ENCODE measurements at regions not wholly inside any gene's neighbourhood (a gene's known extent, or its start where the extent isn't known, plus 50 kb on each side); places are given as distances from the start of the nearest gene placed in this dataset.

DNA sequence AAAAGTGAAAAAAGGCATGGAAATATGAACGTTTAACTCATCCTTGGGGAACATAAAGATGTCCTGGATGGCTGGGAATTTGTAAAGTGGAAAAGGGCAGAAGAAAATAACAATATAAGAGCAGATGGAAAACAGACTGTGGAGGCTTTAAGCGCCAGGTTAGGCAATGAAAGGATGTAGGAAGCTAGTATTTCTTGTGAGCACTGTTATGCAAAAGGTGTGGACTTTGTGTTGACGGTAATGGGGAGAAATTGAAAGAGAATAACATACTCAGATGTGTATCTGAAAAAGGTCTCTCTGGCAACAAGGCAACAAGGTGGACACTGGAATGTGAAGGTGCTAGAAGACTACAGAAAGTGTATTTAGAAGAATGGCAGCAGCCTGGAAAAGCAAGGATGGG is 411.8 kb downstream of the PLPP3 start:
- no peak overlapping the region for H3K4me3 Mint-ChIP-seq (ENCODE audit: low read depth, unreplicated experiment)
- intact Hi-C loops (cut with micrococcal nuclease; ENCODE audit: unreplicated experiment), result no loop called here
- BruUV-seq (replicated peaks), result no TSS peak
- H3K27ac Mint-ChIP-seq (ENCODE audit: unreplicated experiment), result no peak overlapping the region
- no peaks in the 10 kb centered on the region for H3K4me1 Mint-ChIP-seq (ENCODE audit: low read depth, unreplicated experiment)
- DNase-seq, result no peak
- peaks cover 3% of the 10 kb centered on the region for H3K9me3 Mint-ChIP-seq (ENCODE audit: low read depth, unreplicated experiment)
- CTCF ChIA-PET, result no interaction called here
- H3K36me3 Mint-ChIP-seq (ENCODE audit: insufficient read depth, unreplicated experiment), result no peaks in the 10 kb centered on the region
- no peaks in the 10 kb centered on the region for H3K27me3 Mint-ChIP-seq (ENCODE audit: unreplicated experiment)
- TF ChIP-seq, protein P1, sequence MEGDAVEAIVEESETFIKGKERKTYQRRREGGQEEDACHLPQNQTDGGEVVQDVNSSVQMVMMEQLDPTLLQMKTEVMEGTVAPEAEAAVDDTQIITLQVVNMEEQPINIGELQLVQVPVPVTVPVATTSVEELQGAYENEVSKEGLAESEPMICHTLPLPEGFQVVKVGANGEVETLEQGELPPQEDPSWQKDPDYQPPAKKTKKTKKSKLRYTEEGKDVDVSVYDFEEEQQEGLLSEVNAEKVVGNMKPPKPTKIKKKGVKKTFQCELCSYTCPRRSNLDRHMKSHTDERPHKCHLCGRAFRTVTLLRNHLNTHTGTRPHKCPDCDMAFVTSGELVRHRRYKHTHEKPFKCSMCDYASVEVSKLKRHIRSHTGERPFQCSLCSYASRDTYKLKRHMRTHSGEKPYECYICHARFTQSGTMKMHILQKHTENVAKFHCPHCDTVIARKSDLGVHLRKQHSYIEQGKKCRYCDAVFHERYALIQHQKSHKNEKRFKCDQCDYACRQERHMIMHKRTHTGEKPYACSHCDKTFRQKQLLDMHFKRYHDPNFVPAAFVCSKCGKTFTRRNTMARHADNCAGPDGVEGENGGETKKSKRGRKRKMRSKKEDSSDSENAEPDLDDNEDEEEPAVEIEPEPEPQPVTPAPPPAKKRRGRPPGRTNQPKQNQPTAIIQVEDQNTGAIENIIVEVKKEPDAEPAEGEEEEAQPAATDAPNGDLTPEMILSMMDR (IDR thresholded peaks at IDR 0.05; ENCODE audit: unreplicated experiment), result no peak

DNA sequence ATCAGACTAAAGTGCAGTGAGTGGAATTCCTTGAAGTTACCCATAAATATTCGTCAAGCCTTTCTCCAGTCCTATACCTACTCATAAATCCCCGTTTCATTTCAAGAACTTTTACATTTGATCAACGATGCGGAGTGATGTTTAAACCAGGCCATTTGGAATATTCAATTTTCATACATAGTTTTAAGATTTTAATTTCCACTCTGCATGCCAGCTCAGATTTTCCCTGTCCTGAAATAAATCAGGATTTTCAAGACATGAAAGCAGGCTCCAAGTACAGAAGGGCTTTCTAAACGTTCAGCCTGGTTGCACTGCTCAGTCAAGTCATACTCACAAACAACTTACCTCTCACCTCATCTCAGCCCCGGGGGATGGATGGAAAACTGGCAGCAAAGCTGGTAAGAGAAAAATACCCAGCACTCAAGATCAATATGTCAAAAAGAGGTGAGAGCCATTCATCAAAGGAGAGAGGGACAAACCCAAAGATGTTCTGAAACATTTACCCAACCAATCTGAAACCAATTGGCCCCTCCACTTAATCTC is 418.5 kb downstream of the PLPP3 start:
- peaks cover 3% of the 10 kb centered on the region for H3K9me3 Mint-ChIP-seq (ENCODE audit: low read depth, unreplicated experiment)
- no TSS peak for BruUV-seq (replicated peaks)
- no peak overlapping the region for H3K27ac Mint-ChIP-seq (ENCODE audit: unreplicated experiment)
- H3K4me1 Mint-ChIP-seq (ENCODE audit: low read depth, unreplicated experiment), result peaks cover 8% of the 10 kb centered on the region
- H3K4me3 Mint-ChIP-seq (ENCODE audit: low read depth, unreplicated experiment), result no peak overlapping the region
- CTCF ChIA-PET, result no interaction called here
- no peaks in the 10 kb centered on the region for H3K27me3 Mint-ChIP-seq (ENCODE audit: unreplicated experiment)
- DNase-seq, result no peak
- H3K36me3 Mint-ChIP-seq (ENCODE audit: insufficient read depth, unreplicated experiment), result no peaks in the 10 kb centered on the region
- TF ChIP-seq, protein P1 (IDR thresholded peaks at IDR 0.05; ENCODE audit: unreplicated experiment), result no peak
- intact Hi-C loops (cut with micrococcal nuclease; ENCODE audit: unreplicated experiment), result no loop called here

DNA sequence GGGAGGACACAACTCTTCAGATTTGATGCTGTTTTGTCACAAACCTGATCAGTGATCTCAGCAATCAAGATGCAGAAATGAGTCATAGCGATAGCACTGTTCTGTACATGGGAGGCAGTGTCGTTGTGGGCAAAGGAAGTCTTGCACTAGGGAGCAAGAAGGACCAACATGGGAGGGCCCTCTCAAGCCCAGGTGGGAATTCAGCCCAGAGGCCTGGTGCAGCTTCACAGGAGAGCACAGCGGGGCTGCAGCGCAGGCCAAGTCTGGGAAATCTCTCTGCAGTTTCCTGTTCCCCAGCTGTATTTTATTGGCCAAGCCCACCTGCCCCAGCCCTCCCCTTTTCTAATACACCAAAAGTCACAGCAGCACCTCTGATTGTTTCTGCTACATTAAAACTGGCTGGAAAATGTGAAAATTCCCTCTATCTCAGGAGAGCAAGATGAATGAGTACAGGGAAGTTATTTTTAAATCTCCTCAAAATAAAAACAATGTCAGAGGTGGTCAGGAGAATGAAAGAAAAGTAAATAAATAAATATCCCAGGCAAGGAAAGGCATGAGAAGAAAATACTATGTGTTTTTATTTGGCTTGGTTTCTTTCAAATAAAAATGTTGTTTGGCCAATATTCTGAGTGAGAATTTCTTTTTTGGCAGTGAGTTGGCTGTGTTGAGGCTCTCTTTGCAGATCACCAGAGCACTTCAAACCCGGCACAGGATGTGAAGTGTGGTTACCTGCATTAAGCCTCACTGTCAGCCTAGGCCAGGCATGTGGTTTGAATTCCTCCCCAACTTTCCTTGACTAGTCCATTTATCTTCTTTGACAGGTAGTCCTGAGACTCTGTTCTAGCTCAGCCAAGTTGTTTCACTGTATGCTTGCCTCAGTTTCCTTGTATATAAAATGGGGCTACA is 422.1 kb downstream of the PLPP3 start:
- BruUV-seq (replicated peaks), result no TSS peak
- Mint-ChIP-seq H3K27me3 (ENCODE audit: unreplicated experiment) (no peaks in the 10 kb centered on the region), H3K36me3 (ENCODE audit: insufficient read depth, unreplicated experiment) (no peaks in the 10 kb centered on the region), H3K27ac (ENCODE audit: unreplicated experiment) (no peak overlapping the region), H3K4me3 (ENCODE audit: low read depth, unreplicated experiment) (no peak overlapping the region), H3K4me1 (ENCODE audit: low read depth, unreplicated experiment) (peaks cover 8% of the 10 kb centered on the region), H3K9me3 (ENCODE audit: low read depth, unreplicated experiment) (peaks cover 3% of the 10 kb centered on the region)
- intact Hi-C loops (cut with micrococcal nuclease; ENCODE audit: unreplicated experiment), result no loop called here
- no peak for DNase-seq
- TF ChIP-seq, protein P1 (IDR thresholded peaks at IDR 0.05; ENCODE audit: unreplicated experiment), result no peak
- CTCF ChIA-PET, result no interaction called here

DNA sequence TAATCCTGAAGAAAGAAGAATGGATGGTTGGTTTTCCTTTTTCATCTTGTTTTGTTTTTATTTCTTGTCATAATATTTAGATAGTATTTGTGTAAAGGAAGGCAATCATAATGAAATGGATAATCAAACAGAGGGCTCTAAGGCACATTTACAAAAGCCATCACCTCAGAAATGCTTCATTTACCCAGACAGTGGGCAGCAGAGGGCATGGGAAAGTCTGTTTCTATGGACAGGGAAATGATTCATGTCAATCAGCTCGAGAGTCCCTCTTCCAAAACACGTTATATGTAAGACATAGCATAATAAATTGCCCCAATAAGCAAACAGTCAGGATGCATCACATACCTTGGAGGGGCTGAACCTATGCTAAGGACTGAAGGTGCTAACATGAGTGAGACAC is 426.1 kb downstream of the PLPP3 start:
- H3K4me3 Mint-ChIP-seq (ENCODE audit: low read depth, unreplicated experiment), result no peak overlapping the region
- H3K9me3 Mint-ChIP-seq (ENCODE audit: low read depth, unreplicated experiment), result peaks cover 8% of the 10 kb centered on the region
- BruUV-seq (replicated peaks), result no TSS peak
- H3K4me1 Mint-ChIP-seq (ENCODE audit: low read depth, unreplicated experiment), result no peaks in the 10 kb centered on the region
- intact Hi-C loops (cut with micrococcal nuclease; ENCODE audit: unreplicated experiment), result no loop called here
- H3K36me3 Mint-ChIP-seq (ENCODE audit: insufficient read depth, unreplicated experiment), result no peaks in the 10 kb centered on the region
- CTCF ChIA-PET, result no interaction called here
- no peak for DNase-seq
- TF ChIP-seq, protein P1 (IDR thresholded peaks at IDR 0.05; ENCODE audit: unreplicated experiment), result no peak
- H3K27me3 Mint-ChIP-seq (ENCODE audit: unreplicated experiment), result peaks cover 8% of the 10 kb centered on the region
- H3K27ac Mint-ChIP-seq (ENCODE audit: unreplicated experiment), result no peak overlapping the region

Data from Calu3 (cell line).